ENCODE measurements at regions not wholly inside any gene's neighbourhood (a gene's known extent, or its start where the extent isn't known, plus 50 kb on each side); places are given as distances from the start of the nearest gene placed in this dataset.

GRCh38 chr7:35437619-35438275 lies 183.8 kb upstream of the TBX20 start:
- DNase-seq: no peak

DNA sequence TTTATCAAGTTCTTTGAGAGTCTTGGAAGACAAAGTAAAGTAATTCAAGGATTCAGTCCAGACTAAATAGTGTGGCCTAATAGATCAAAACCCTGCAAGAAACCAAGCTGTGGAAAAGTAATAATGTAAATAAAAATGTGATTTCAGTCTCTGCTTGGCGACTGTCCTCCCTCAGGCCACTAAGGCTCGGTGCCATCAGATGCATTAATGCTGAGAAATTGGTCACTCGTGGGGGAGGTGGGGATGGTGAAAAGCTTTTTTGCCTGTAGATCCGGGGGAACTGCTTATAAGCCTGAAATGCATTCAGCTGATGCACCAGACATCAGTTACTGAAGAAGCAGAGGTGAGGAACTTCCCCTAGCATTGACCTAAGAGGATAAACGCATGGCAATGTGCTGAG lies 182.6 kb upstream of the TBX20 start:
- no peak for DNase-seq

DNA sequence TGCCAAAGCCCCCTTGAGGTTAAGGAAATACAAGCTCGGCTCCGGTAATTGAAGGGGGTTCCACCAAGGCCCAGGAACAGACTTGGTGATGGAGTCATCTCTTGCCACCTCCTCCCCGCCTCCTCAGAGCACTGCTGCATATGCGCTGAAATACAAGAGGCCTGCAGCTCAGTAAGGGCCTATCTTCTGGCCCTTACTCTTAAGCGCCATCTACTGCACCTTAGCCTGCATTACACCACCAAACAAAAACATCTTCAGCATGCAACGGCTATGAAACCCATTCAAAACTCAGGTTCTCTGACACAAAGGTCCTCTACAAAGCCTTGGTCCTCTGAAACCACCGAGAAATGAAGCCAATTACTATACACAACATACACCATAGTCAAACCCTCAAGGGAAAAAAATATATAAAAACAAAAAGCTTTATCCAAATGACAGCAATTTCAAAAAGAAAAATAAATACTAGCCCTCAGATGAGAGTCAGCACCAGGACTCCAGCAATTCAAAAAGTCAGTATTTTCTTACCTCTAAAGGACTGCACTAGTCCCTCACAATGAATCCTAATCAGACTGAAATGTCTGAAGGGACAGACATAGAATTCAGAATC lies 176.8 kb upstream of the TBX20 start:
- DNase-seq: no peak

DNA sequence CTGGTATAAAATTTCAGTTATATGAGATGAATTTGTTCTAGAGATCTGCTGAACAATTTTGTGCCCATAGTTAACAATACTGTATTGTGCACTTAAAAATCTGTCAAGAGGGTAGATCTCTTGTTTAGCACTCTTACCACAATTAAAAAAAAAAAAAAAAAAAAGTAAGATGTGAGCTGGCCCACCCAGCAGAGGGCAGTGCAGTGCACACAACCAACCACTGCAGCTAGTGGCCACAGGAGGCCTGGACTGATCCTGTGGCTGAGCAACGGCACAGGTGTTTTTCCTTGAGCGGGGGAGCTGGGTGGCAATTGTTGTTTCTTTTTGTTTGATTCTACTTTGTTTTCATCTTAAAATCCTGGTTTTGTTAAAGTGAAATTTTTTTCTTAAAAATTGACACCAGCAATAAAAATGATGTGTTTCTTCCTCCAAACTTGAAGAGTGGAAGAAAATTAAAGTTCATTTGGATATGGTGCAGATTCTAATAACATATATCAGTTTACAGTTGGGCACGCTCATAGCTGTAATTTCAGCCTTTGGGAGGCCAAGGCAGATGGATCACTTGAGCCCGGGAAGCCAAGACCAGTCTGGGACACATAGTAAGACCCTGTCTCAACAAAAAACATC lies 171.1 kb upstream of the TBX20 start:
- DNase-seq: peak; percentile 12

DNA sequence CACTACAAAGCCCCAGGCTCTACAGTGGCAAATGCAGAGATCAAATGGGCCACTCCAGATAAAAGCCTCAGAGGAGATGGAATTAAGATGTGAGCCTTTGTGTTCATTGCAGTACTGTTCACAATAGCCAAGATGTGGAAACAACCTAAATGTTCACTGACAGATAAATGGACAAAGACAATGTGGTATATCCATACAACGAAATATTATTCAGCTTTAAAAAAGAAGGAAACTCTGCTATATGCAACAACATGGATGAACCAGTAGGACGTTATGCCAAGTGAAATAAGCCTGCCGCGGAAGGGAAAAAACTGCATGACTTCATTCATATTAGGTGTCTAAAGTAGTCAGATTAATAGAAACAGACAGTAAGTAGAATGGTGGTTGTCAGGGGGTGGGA lies 170.5 kb upstream of the TBX20 start:
- no peak for DNase-seq

DNA sequence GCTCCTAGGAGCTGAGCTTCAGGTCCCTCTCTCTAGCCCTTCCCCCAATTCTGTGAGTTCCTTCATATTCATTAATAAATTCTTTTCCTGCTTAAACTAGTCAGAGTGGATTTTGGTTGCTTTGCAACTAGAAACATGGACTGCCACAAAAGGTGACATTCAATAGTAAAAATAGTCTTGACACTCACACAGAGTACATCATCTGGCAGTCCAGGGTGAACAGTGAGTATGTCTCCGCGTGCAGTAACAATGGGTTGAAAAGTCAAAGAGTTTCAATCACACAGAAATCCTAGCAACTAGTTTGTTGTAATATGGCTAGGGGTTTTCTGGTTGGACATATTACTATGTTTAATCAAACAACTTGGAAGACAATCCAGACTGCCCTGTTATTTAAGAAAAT lies 168.8 kb upstream of the TBX20 start:
- no peak for DNase-seq

DNA sequence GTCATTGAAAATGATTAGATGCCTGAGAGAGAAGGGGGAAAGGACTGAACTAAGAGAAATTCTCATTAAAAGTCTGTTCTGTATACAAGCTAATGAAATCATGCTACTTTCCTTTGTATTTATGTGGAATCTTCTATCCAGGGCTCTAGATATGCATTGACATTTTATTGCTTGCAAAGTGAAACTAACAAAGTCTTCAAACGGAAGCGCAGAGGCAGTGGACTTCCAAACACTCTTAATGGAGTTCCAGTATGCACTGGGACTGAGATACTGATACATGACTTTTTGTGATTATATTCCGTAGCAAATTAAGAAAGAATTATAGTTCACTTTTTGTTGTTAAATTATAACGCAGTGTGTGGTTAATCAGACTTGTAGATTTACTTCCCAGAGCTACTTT lies 166.8 kb upstream of the TBX20 start:
- DNase-seq: no peak

GRCh38 chr7:35419391-35419755 lies 165.5 kb upstream of the TBX20 start:
- DNase-seq: no peak

GRCh38 chr7:35418716-35419390 lies 165.0 kb upstream of the TBX20 start:
- no peak for DNase-seq

DNA sequence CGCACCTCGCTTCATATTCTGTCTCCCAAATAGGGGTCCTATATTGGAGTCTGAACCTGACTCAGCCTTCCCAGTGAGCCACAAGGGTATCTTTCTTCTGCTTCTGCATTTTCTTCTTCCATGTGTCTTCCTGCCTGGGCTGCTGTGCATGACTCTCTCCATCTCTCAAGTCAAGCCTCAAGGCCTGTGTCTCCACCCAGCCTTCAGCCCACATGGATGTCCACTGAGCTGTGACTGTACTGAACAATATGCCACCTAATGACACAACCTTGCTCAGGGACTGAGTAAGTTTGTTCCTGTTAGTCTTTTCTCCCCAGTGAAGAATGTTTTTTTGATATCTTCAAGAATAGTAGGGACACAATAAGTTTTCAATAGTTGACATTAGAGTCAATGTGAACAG lies 162.7 kb upstream of the TBX20 start:
- DNase-seq: no peak

DNA sequence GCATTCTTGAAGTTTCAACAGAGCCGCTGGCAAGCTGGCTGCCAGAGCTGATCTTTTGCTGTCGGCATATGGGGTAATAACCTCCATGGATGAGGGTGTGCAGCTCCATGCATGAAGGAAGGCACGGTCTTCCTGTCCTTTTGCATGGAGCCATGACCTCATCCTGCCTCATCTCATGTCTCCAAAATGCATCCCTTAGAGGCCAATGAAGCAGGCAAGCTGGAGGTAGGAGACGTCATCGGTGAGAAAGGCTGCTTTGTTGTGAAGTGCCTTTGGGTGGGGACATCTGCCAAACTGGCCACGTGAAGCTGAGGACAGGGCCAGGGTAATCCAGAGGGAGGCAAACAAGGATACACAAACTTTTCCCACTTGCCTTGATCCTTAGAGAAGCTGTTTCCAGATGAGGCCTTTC lies 161.5 kb upstream of the TBX20 start:
- no peak for DNase-seq

DNA sequence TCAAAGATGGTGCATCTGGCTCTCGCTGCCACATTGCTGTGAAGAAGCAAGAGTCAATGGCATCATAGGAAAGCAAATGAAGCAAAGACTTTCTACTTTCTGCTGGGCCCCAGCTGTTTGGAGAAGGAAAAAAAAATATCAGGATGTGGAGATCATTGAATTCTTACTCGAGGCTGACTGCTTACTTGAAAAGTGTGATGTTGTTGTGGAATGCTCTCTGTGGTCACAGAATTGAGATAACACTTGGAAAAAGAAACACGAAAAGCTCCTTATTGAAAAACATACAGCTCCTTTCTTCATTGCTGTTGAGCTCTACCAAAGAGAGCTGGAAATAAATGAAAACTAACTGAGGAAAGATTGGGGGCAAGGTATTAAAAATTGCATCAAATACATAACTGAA lies 157.4 kb upstream of the TBX20 start:
- no peak for DNase-seq

- no peak for DNase-seq
Observed at GRCh38 chr7:35405461-35405860, 151.6 kb upstream of the TBX20 start.

- no peak for DNase-seq
Observed at GRCh38 chr7:35401217-35401879, 147.4 kb upstream of the TBX20 start.

DNA sequence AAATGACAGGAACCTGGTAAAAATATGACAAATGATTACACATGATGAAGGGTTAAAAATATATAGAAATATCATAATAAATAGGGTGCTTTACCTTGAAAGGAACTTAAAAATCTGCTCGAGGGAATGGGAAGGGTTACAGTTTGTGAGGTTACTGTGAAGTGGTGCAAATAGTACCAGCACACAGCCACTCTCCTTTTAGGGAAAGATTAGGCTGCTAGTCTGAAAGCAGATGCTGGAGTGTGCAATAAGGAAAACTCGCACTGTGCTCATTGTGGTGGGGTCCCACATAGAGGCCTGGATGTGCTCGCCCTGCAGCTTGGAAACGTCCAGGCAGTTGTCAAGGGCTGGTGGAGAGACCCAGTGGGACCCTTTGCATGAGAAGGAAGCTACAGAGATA lies 145.9 kb upstream of the TBX20 start:
- no peak for DNase-seq

- DNase-seq: no peak
Observed at GRCh38 chr7:35399216-35399615, 145.3 kb upstream of the TBX20 start.

DNA sequence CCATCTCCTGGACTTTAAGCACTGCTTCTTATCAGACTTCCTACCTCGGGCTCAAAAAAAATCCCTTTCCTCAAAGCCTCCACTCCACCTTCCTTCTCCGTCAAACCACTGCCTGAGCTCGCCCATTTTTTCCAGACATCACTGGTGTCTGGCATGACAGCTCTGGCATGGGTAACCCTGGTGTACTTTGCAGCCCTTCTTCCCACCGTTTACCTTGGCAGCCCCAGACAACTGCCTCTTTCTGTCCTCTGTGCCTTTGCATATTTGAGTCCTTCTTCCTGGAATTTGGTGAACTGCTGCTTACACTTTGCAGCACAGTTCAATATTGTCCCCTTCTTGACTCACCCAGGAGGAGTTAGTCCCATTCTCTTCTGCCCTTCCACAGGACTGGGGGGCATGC lies 144.6 kb upstream of the TBX20 start:
- DNase-seq: no peak

- no peak for DNase-seq
Observed at GRCh38 chr7:35390146-35390545, 136.2 kb upstream of the TBX20 start.

GRCh38 chr7:35389636-35390035 lies 135.7 kb upstream of the TBX20 start:
- DNase-seq: no peak

DNA sequence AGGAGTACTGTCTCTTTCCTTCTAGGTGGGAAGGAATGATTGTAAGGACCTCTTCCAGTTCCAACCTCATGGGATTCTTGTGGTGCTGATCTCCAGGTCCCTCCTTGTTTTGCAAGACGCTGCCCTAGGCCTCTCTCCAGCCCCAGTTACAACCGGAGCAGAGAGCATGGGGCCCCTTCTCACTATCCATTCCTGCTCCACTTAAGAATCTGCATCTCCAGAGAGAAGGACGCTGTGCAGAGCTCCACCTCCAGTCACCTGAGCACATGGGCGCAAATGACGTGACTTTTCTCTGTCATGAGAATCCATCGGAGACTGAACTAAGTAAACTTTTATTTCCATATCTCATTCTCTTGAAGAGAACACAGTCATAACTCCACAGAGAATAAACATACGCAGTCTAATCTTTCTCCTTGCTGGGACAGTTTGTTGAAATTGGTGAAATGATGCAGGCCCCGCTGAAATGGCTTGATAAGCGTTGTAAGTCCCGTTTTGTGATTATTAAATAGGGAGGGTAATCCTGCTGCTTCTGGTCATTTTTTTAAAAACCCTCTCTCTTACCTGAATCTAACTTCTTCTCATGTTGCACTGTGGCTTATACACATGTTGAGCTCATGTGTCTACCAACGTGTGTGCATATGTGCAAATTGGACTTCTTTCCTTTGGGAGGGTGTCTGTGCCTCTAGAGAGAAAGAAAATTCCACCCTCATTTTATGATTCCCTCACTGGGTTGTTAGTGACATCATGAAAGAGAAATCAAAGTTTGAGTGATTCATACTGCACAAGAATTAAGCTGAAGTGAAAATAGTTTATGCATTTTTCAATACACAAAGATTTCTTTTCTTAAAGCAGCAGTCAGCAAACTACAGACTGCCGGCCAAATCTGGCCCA lies 133.2 kb upstream of the TBX20 start:
- no peak for DNase-seq

DNA sequence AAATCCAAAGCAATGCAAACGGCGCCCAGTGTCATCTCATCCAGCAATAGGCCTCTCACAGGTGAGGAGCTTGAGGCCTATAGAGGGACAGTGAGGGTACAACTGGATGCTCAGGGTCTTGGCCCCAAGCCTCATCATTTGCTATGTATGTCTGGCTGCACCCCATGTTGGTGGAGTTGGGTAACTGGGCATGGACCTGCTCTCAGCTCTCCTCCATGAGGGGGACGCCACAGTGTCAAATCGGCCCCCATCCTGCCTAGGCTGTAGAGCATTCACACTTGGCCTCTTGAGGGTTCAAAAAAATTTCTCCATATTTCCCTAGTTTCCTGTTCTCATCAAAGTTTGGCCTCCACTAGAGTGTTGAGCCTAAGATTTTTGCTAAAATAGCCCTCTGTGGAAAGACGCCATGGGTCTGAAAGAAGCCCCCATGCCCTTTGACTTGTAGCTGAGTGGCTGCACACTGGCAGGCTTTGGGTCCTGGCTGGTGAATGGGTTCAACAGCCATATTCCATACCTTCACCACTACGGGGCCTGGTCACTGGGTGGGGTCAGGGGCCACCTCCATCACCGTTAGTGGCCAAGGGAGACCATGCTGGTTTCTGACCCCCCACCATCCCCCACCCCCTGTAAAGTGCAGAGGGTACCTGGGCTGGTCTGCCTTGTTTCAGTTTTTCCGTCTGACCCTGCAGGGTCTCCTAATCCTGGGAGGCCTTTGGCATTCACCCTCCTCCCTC lies 132.3 kb upstream of the TBX20 start:
- DNase-seq: no peak
